ENCODE measurements at regions not wholly inside any gene's neighbourhood (a gene's known extent, or its start where the extent isn't known, plus 50 kb on each side); places are given as distances from the start of the nearest gene placed in this dataset.

DNA sequence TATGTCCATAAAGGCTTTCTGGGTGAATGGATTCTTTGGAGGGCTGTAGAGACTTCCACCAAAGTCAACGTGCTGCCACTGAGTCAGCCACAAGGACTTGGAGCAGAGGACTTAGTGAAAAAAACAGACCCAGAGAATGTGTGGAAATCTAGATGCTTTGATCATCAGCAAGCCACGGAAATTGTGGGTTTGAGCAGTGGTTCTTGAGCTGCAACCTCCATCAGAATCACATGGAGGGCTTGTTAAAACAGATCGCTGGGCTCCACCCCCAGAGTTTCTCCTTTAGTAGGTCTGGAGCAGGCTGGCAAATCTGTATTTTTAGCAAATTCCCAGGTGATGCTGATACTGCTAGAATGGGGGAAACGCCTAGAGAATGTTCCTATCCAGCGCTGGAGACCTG, 95.3 kb downstream of the RBM43 start:
- no peaks in the 10 kb centered on the region for H3K27me3 ChIP-seq (replicated peaks; ENCODE audit: control insufficient read depth, insufficient read depth, low read length)
- no peak for DNase-seq (ENCODE audit: extremely low read depth, insufficient read length)
- H3K36me3 ChIP-seq (ENCODE audit: control insufficient read depth, insufficient read depth, low read length), result no peaks in the 10 kb centered on the region
- TF ChIP-seq, protein P1, sequence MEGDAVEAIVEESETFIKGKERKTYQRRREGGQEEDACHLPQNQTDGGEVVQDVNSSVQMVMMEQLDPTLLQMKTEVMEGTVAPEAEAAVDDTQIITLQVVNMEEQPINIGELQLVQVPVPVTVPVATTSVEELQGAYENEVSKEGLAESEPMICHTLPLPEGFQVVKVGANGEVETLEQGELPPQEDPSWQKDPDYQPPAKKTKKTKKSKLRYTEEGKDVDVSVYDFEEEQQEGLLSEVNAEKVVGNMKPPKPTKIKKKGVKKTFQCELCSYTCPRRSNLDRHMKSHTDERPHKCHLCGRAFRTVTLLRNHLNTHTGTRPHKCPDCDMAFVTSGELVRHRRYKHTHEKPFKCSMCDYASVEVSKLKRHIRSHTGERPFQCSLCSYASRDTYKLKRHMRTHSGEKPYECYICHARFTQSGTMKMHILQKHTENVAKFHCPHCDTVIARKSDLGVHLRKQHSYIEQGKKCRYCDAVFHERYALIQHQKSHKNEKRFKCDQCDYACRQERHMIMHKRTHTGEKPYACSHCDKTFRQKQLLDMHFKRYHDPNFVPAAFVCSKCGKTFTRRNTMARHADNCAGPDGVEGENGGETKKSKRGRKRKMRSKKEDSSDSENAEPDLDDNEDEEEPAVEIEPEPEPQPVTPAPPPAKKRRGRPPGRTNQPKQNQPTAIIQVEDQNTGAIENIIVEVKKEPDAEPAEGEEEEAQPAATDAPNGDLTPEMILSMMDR (IDR thresholded peaks at IDR 0.05; ENCODE audit: insufficient read depth, low read length, poor library complexity, severe bottlenecking), result no peak
- H3K4me3 ChIP-seq (replicated peaks; ENCODE audit: low read depth, low read length), result no peak overlapping the region

DNA sequence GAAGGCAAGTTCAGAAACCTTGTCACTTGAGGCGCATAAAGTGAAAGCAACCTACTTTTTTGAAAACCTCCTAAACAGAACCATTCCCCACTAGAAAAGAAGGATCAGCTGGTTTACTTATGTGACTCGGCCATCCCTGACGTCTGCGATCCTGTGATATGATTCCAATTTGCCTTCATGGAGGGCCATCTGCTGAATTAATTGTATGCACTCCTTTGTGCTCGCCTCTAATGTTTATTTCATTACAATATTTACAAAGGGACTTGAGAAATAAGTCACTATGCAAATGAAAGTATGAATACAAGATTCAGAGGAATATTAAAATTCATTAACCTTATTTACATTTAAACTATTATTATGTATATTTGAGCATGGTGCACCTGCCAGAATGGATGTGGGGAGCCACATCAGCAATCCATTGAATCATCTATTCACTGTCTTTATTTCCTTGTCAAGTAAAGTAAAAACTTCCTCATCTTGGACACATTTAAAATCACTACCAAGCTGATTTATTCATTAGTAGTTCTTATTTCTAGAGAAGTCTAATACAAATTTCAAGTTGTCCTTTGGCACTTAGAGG, 96.5 kb downstream of the RBM43 start:
- no peak for DNase-seq (ENCODE audit: extremely low read depth, insufficient read length)

DNA sequence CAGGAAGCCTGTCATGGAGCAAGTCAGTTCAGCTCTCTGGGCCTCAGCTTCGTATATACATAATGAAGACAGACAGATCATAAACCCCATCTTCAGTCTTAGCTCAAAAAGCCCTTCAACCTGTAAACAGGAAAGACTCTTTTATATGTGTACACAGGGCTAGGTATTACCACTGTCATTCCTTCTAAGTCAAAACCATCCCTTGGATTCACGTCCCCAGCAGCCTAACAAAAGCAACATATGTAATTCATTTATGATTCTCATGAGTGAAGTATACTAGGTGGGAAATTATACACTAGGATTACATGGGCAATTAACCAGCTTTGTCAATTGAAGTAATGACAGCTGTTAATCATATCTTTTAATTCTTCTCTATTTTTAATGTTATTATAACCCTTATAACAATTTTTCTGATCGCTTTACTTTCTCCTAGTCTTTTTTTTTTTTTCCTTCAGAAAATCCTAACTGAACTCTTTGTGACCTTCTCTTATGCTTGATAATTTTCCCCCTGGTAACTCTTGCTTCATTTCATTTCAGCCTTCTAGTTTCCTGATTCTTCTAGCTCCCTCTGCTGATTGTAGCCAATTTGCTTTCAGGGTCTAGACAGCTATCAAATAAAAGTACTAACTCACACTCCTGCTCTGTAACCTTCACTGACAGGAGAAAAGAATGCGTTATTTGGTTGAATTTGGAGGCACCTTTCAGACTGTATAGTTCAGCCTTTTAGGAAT, 99.7 kb downstream of the RBM43 start:
- Histone ChIP-seq H3K36me3 (ENCODE audit: control insufficient read depth, insufficient read depth, low read length) (no peaks in the 10 kb centered on the region), H3K27me3 (replicated peaks; ENCODE audit: control insufficient read depth, insufficient read depth, low read length) (no peaks in the 10 kb centered on the region), H3K4me3 (replicated peaks; ENCODE audit: low read depth, low read length) (no peak overlapping the region)
- DNase-seq (ENCODE audit: extremely low read depth, insufficient read length), result no peak
- TF ChIP-seq, protein P1 (IDR thresholded peaks at IDR 0.05; ENCODE audit: insufficient read depth, low read length, poor library complexity, severe bottlenecking), result peak; percentile 7

More for the DNA sequence above, 96.5 kb downstream of the RBM43 start:
- TF ChIP-seq, protein P1 (IDR thresholded peaks at IDR 0.05; ENCODE audit: insufficient read depth, low read length, poor library complexity, severe bottlenecking), result no peak
- Histone ChIP-seq H3K36me3 (ENCODE audit: control insufficient read depth, insufficient read depth, low read length) (no peaks in the 10 kb centered on the region), H3K27me3 (replicated peaks; ENCODE audit: control insufficient read depth, insufficient read depth, low read length) (no peaks in the 10 kb centered on the region), H3K4me3 (replicated peaks; ENCODE audit: low read depth, low read length) (no peak overlapping the region)

DNA sequence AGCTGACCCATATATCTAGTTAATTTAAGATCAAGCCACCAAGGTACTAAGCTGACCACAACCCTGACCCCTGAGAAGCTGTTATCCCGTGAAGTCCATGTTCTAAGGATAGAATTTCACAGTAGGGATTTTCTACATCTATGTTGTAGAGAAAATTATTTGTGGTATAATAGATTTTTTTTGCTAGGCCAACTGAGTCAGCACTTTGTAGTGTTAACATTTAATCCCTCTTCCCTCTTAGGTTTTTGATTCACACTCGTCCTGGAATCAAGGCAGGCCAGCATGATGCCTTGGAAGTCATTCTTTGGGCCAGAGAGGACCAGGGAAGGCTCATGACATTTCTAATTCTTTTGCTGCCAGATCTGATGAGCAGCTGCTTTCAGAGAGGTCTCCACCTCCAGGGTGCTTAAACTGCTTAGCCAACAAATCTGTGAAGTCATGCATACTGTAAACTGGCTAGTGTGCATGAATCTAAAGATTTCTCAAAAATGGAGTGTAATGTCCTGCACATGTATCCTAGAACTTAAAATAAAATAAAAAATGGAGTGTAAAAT, 102.5 kb downstream of the RBM43 start:
- DNase-seq (ENCODE audit: extremely low read depth, insufficient read length), result no peak
- Histone ChIP-seq H3K4me3 (replicated peaks; ENCODE audit: low read depth, low read length) (no peak overlapping the region), H3K27me3 (replicated peaks; ENCODE audit: control insufficient read depth, insufficient read depth, low read length) (no peaks in the 10 kb centered on the region), H3K36me3 (ENCODE audit: control insufficient read depth, insufficient read depth, low read length) (no peaks in the 10 kb centered on the region)
- TF ChIP-seq, protein P1 (IDR thresholded peaks at IDR 0.05; ENCODE audit: insufficient read depth, low read length, poor library complexity, severe bottlenecking), result no peak

DNA sequence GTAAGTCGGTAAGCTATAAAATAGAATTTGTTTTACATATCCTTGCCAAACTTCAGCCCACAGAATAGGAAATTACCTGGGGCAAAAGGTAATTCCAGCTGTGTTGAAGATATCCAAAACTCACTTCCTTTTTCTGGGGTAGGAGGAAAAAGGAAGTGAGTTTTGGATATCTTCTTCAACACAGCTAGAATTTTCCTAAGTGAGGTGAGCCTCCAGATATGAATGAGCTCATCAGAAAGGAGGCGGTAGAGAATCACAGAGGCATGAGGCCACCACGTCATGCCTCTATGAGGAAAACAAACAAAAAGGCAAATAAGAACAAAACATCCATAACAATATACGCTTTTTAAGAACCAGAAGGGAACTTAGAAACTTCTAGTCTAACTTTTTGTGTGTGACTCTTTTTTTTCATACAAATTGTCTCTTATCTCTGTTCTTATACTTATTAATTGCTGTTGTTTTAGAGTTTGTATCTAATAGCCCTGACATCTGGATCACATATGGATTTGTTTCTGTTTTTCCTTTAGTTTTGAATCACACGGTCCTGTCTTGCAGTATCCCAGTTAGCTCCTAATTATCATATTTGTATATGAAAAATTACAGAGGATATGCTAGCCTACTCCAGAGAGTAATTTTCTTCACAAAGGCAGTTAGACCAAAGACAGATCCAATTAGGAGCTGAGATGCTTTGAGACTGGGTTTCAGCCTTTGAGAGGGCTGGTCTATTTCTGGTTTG, 104.5 kb downstream of the RBM43 start:
- Histone ChIP-seq H3K27me3 (replicated peaks; ENCODE audit: control insufficient read depth, insufficient read depth, low read length) (no peaks in the 10 kb centered on the region), H3K4me3 (replicated peaks; ENCODE audit: low read depth, low read length) (no peak overlapping the region), H3K36me3 (ENCODE audit: control insufficient read depth, insufficient read depth, low read length) (no peaks in the 10 kb centered on the region)
- TF ChIP-seq, protein P1 (IDR thresholded peaks at IDR 0.05; ENCODE audit: insufficient read depth, low read length, poor library complexity, severe bottlenecking), result no peak
- DNase-seq (ENCODE audit: extremely low read depth, insufficient read length), result no peak

All from GM06990 (cell line).